Glutamatergic neuron (in vitro differentiated cells): ENCODE measurements at regions not wholly inside any gene's neighbourhood (a gene's known extent, or its start where the extent isn't known, plus 50 kb on each side); places are given as distances from the start of the nearest gene placed in this dataset.

Experiments
- DNase-seq: peaks from one replicate; pipeline ENCODE4 v3.0.0; 2022
- H3K27ac Mint-ChIP-seq: one replicate; pipeline ENCODE4 v1.8.0; 2020; ENCODE audit warnings: mild to moderate bottlenecking, mixed read lengths, inconsistent platforms; ENCODE audit not compliant: unreplicated experiment
- H3K27me3 Mint-ChIP-seq: one replicate; pipeline ENCODE4 v1.8.0; 2020; ENCODE audit warnings: mild to moderate bottlenecking, moderate library complexity, mixed read lengths, inconsistent platforms; ENCODE audit not compliant: unreplicated experiment
- H3K36me3 Mint-ChIP-seq: one replicate; pipeline ENCODE4 v1.8.0; 2020; ENCODE audit warnings: mild to moderate bottlenecking, mixed read lengths, inconsistent platforms; ENCODE audit not compliant: unreplicated experiment
- H3K4me1 Mint-ChIP-seq: one replicate; pipeline ENCODE4 v1.8.0; 2020; ENCODE audit warnings: mild to moderate bottlenecking, low read depth, mixed read lengths, inconsistent platforms; ENCODE audit not compliant: unreplicated experiment
- H3K4me3 Mint-ChIP-seq: one replicate; pipeline ENCODE4 v1.8.0; 2020; ENCODE audit warnings: mild to moderate bottlenecking, mixed read lengths, inconsistent platforms; ENCODE audit not compliant: unreplicated experiment
- H3K9me3 Mint-ChIP-seq: one replicate; pipeline ENCODE4 v1.8.0; 2020; ENCODE audit warnings: mild to moderate bottlenecking, moderate library complexity, mixed read lengths, inconsistent platforms; ENCODE audit not compliant: unreplicated experiment
- TF ChIP-seq, protein P1 (sequence below): fragments of 200-600 bp; sonication (generic); IDR thresholded peaks from one replicate; pipeline ENCODE4 v1.5.0; 2021; ENCODE audit not compliant: partially characterized antibody, unreplicated experiment

GRCh38 chr1:47645151-47645550, 207.3 kb downstream of the FOXD2 start:
- no peak for DNase-seq
- Mint-ChIP-seq H3K27ac (no peak overlapping the region), H3K27me3 (no peaks in the 10 kb centered on the region), H3K4me1 (peaks cover 7% of the 10 kb centered on the region), H3K4me3 (no peak overlapping the region), H3K9me3 (peaks cover 4% of the 10 kb centered on the region), H3K36me3 (peaks cover 4% of the 10 kb centered on the region)
- TF ChIP-seq, protein P1, sequence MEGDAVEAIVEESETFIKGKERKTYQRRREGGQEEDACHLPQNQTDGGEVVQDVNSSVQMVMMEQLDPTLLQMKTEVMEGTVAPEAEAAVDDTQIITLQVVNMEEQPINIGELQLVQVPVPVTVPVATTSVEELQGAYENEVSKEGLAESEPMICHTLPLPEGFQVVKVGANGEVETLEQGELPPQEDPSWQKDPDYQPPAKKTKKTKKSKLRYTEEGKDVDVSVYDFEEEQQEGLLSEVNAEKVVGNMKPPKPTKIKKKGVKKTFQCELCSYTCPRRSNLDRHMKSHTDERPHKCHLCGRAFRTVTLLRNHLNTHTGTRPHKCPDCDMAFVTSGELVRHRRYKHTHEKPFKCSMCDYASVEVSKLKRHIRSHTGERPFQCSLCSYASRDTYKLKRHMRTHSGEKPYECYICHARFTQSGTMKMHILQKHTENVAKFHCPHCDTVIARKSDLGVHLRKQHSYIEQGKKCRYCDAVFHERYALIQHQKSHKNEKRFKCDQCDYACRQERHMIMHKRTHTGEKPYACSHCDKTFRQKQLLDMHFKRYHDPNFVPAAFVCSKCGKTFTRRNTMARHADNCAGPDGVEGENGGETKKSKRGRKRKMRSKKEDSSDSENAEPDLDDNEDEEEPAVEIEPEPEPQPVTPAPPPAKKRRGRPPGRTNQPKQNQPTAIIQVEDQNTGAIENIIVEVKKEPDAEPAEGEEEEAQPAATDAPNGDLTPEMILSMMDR = no peak

GRCh38 chr1:47646676-47647075, 208.8 kb downstream of the FOXD2 start:
- TF ChIP-seq, protein P1 = no peak
- Mint-ChIP-seq H3K36me3 (peaks cover 4% of the 10 kb centered on the region), H3K27ac (no peak overlapping the region), H3K4me1 (peaks cover 21% of the 10 kb centered on the region), H3K9me3 (peaks cover 1% of the 10 kb centered on the region), H3K4me3 (no peak overlapping the region), H3K27me3 (peaks cover under 1% of the 10 kb centered on the region)
- no peak for DNase-seq

DNA sequence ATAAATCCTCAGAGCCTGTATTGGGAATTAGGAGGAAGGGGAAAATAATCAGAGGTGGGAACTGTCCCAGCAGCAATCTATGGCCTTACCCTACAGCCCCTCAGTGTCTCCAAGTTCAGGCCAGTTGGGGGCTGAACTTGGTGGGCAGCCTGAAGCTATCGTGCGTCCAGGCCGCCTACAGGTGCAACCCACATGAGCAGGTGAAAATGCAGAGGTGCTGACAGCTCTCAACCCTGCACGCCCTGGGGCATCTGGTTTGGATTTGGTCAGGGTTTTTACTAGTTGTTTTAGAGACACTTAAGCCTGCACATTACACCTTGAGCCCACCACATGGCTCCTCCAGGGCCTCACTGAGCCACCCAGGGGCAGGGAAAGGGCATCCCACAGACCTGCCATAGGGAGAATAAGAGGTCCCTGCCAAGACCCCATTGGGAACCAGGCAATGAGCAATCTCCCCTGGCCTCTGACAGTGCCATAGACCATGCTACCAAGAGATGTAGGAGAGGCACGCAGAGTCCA, 209.5 kb downstream of the FOXD2 start:
- Mint-ChIP-seq H3K36me3 (peaks cover 2% of the 10 kb centered on the region), H3K27ac (no peak overlapping the region), H3K4me3 (no peak overlapping the region), H3K9me3 (peaks cover under 1% of the 10 kb centered on the region), H3K27me3 (peaks cover 2% of the 10 kb centered on the region), H3K4me1 (peaks cover 23% of the 10 kb centered on the region)
- DNase-seq = no peak
- TF ChIP-seq, protein P1 = no peak

DNA sequence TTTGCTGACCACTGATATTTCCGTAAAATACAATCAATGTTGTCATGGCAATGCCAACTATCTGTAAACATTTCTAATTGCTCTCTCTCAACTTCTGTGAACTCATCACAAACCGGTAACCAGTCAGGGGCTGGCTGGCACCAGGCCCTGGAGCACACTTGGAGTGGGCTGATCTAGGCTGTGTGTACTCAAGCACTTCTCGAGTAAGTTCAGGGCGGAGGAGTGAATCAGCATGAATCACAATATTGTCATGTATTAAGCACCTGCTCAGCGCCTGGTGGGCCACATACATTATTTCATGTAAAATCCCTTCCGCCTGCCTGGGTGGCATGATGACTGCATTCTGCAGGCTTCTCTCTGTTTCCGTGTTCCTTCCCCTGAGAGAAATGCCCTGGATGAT, 212.4 kb downstream of the FOXD2 start:
- peaks cover 1% of the 10 kb centered on the region for H3K9me3 Mint-ChIP-seq
- no peak for DNase-seq
- H3K4me1 Mint-ChIP-seq = peaks cover 17% of the 10 kb centered on the region
- H3K27ac Mint-ChIP-seq = no peak overlapping the region
- H3K27me3 Mint-ChIP-seq = peaks cover 5% of the 10 kb centered on the region
- H3K4me3 Mint-ChIP-seq = no peak overlapping the region
- no peaks in the 10 kb centered on the region for H3K36me3 Mint-ChIP-seq
- TF ChIP-seq, protein P1 = no peak

- Mint-ChIP-seq H3K27me3 (peaks cover 6% of the 10 kb centered on the region), H3K9me3 (peaks cover 1% of the 10 kb centered on the region), H3K27ac (no peak overlapping the region), H3K36me3 (no peaks in the 10 kb centered on the region), H3K4me1 (peaks cover 17% of the 10 kb centered on the region), H3K4me3 (no peak overlapping the region)
- TF ChIP-seq, protein P1 = no peak
- DNase-seq = no peak
Measured at GRCh38 chr1:47650611-47651010, 212.8 kb downstream of the FOXD2 start.
